ACC112 (cell line): ENCODE measurements at regions not wholly inside any gene's neighbourhood (a gene's known extent, or its start where the extent isn't known, plus 50 kb on each side); places are given as distances from the start of the nearest gene placed in this dataset.

ENCODE experiments used
- H2AFZ ChIP-seq: fragments of 200-600 bp; sonication (generic); one replicate; pipeline ENCODE4 v1.6.0; 2017; ENCODE audit warnings: antibody characterized with exemption, low read length; ENCODE audit not compliant: unreplicated experiment
- H3K27ac ChIP-seq: fragments of 200-600 bp; sonication (generic); 2 replicates; pipeline ENCODE4 v1.5.1; 2014; ENCODE audit warnings: low read depth, mild to moderate bottlenecking, antibody characterized with exemption, low read length, moderate library complexity
- H3K27me3 ChIP-seq: fragments of 200-600 bp; sonication (generic); 2 replicates; pipeline ENCODE4 v1.6.1; 2014; ENCODE audit warnings: mild to moderate bottlenecking, antibody characterized with exemption, low read length, moderate library complexity, mixed read lengths; ENCODE audit not compliant: insufficient read depth
- H3K36me3 ChIP-seq: fragments of 200-600 bp; sonication (generic); 2 replicates; pipeline ENCODE4 v1.6.1; 2016; ENCODE audit warnings: mild to moderate bottlenecking, antibody characterized with exemption, low read length, moderate library complexity, mixed read lengths; ENCODE audit not compliant: insufficient read depth
- H3K4me1 ChIP-seq: fragments of 200-600 bp; sonication (generic); one replicate; pipeline ENCODE4 v1.6.1; 2016; ENCODE audit warnings: low read length, mixed read lengths; ENCODE audit not compliant: insufficient read depth, unreplicated experiment, control insufficient read depth
- H3K4me3 ChIP-seq: fragments of 200-600 bp; sonication (generic); 2 replicates; pipeline ENCODE4 v1.5.1; 2014; ENCODE audit warnings: mild to moderate bottlenecking, low read depth, low read length
- H3K79me2 ChIP-seq: fragments of 200-600 bp; sonication (generic); one replicate; pipeline ENCODE4 v1.6.0; 2016; ENCODE audit warnings: low read length; ENCODE audit not compliant: control insufficient read depth, unreplicated experiment, insufficient read depth

GRCh38 chr4:83864097-83864817, 328.3 kb downstream of the GPAT3 start:
- Histone ChIP-seq H3K36me3 (no peaks in the 10 kb centered on the region), H3K27me3 (no peaks in the 10 kb centered on the region), H2AFZ (no peak overlapping the region), H3K4me1 (peaks cover 5% of the 10 kb centered on the region), H3K4me3 (no peak overlapping the region), H3K79me2 (no peaks in the 10 kb centered on the region), H3K27ac (no peak overlapping the region)

DNA sequence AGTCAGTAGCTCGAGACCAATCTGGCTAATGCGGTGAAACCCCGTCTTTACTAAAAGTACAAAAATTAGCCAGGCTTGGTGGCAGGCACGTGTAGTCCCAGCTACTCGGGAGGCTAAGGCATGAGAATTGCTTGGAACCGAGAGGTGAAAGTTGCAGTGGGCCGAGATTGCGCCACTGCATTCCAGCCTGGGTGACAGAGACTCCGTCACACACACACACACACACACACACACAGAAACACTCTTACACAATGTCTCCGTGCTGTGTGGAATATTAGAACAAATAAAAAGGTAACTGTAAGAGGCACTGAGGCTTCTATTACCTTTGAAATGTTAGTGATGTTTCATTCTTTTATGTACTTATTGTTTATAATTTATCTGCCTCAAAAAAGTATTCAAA, 326.6 kb downstream of the GPAT3 start:
- H3K4me1 ChIP-seq = peaks cover 16% of the 10 kb centered on the region
- H3K36me3 ChIP-seq = no peaks in the 10 kb centered on the region
- no peaks in the 10 kb centered on the region for H3K27me3 ChIP-seq
- H3K4me3 ChIP-seq = no peak overlapping the region
- no peaks in the 10 kb centered on the region for H3K79me2 ChIP-seq
- H2AFZ ChIP-seq = no peak overlapping the region
- no peak overlapping the region for H3K27ac ChIP-seq

DNA sequence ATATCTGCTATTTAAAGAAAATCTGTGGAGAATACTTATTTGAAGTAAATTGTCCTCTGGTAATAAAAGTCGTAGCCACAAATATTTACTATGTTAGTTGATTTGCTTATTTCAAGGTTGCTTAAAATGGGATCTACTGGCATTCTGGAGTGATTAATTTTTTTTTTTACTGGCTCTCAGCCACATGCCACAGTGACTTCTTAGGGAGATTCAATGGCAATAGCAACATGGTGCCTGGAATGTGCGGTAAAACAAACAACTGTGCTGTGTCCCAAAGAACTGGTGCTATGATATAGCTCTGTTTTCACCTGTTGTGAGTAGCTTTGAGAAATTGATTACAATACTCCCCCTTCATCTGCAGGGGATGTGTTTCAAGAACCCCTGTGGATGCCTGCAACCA, 324.3 kb downstream of the GPAT3 start:
- peaks cover 22% of the 10 kb centered on the region for H3K4me1 ChIP-seq
- H3K79me2 ChIP-seq = no peaks in the 10 kb centered on the region
- no peaks in the 10 kb centered on the region for H3K27me3 ChIP-seq
- H3K27ac ChIP-seq = no peak overlapping the region
- no peaks in the 10 kb centered on the region for H3K36me3 ChIP-seq
- no peak overlapping the region for H2AFZ ChIP-seq
- H3K4me3 ChIP-seq = no peak overlapping the region

DNA sequence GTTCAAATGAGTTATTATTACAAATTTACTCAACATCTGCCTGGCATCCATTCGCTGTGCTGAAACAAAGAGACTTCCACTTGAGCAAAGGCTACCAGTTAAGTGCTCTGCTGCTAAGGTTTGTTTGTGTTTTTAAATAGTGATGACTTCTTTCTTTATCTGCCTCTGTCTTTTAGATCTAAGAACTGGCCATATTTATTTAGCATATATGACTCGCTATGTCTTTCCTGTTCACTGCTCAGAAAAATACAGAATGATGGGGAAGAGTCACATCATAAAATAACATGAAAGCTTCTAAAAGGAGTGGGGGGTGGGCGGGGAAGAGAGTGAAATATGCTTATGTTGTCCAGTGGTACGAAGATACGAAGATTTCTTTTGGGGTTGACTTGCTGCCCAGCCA, 322.2 kb downstream of the GPAT3 start:
- H3K27me3 ChIP-seq = no peaks in the 10 kb centered on the region
- no peaks in the 10 kb centered on the region for H3K36me3 ChIP-seq
- no peak overlapping the region for H3K27ac ChIP-seq
- peaks cover 37% of the 10 kb centered on the region for H3K4me1 ChIP-seq
- no peak overlapping the region for H3K4me3 ChIP-seq
- no peaks in the 10 kb centered on the region for H3K79me2 ChIP-seq
- H2AFZ ChIP-seq = peak overlapping the region; percentile 16

DNA sequence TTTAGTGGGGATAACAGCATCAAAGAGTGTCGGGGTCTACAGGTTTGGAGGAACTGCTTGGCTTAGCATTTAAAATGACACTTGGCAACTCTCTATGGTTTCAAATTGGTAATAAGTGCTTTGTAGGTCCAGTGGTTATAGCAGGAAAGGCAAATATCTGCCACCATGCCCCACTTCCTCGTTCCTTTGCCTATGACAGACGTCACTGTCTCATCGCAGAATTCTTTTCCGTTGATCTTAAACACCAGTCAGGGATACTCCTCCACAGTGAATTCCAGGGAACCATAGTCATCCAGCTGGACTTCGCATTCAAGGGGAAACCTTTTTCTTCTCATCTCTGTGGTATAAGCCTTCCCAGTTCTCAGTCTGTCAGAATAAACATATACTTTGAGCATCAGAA, 319.1 kb downstream of the GPAT3 start:
- Histone ChIP-seq H3K36me3 (no peaks in the 10 kb centered on the region), H2AFZ (peak overlapping the region; percentile 92), H3K27me3 (no peaks in the 10 kb centered on the region), H3K79me2 (no peaks in the 10 kb centered on the region), H3K27ac (peak overlapping the region; percentile 84), H3K4me3 (peak overlapping the region; percentile 13; the same call in 1 of the 2 replicates), H3K4me1 (peaks cover 64% of the 10 kb centered on the region)

GRCh38 chr4:83852085-83852451, 316.2 kb downstream of the GPAT3 start:
- Histone ChIP-seq H3K27ac (peak overlapping the region; percentile 75), H3K79me2 (no peaks in the 10 kb centered on the region), H3K4me3 (peak overlapping the region; percentile 53; the same call in 1 of the 2 replicates), H3K4me1 (peaks cover 51% of the 10 kb centered on the region), H2AFZ (peak overlapping the region; percentile 73), H3K36me3 (no peaks in the 10 kb centered on the region), H3K27me3 (no peaks in the 10 kb centered on the region)

DNA sequence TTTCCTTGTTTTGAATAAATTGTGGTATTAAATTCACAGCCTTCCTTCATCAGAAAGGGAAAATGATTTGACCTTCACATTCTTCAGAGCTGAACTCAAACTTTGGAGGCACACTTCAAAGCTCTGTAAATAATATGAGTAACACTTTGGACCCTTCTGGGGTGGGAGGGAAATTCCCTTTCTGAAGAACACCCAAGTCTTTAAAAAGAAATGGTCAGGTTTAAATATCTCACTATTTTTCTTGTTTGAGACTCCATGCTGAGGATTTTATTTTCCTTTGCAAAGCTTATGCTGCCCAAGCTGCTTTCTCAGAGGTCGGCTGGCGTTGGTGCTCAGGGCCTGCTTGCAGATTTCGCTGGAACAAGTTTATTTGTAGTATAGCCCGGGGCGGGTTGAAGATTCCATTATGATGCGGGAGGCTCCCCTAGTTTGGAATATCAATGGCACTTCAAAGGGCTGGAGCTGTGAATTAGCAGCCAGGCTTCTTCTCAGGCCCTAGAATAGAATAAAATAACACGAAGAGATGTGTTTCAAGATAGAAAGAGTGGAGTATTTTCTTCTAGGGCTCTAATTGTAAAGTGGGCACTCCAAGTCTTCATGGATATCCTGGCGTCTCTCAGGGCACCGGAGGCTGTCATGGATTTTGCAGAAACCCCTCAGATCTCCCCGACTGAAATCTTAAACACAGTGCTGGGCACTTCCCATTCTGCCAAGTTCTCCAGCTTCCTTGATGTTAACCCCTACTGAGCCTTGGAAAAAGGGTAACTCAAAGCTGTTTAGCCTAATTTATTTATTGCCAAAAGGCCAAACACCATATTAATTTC, 315.6 kb downstream of the GPAT3 start:
- no peaks in the 10 kb centered on the region for H3K36me3 ChIP-seq
- no peaks in the 10 kb centered on the region for H3K27me3 ChIP-seq
- H2AFZ ChIP-seq = peak overlapping the region; percentile 73
- H3K4me3 ChIP-seq = peak overlapping the region; percentile 53; the same call in 1 of the 2 replicates
- peaks cover 51% of the 10 kb centered on the region for H3K4me1 ChIP-seq
- H3K27ac ChIP-seq = peak overlapping the region; percentile 75
- H3K79me2 ChIP-seq = no peaks in the 10 kb centered on the region

- peaks cover 44% of the 10 kb centered on the region for H3K4me1 ChIP-seq
- no peak overlapping the region for H3K4me3 ChIP-seq
- H2AFZ ChIP-seq = no peak overlapping the region
- no peaks in the 10 kb centered on the region for H3K79me2 ChIP-seq
- H3K36me3 ChIP-seq = no peaks in the 10 kb centered on the region
- peaks cover 5% of the 10 kb centered on the region for H3K27me3 ChIP-seq
- H3K27ac ChIP-seq = peak overlapping the region; percentile 75; the same call in 1 of the 2 replicates
Observed at GRCh38 chr4:83850435-83850834, 314.5 kb downstream of the GPAT3 start.

DNA sequence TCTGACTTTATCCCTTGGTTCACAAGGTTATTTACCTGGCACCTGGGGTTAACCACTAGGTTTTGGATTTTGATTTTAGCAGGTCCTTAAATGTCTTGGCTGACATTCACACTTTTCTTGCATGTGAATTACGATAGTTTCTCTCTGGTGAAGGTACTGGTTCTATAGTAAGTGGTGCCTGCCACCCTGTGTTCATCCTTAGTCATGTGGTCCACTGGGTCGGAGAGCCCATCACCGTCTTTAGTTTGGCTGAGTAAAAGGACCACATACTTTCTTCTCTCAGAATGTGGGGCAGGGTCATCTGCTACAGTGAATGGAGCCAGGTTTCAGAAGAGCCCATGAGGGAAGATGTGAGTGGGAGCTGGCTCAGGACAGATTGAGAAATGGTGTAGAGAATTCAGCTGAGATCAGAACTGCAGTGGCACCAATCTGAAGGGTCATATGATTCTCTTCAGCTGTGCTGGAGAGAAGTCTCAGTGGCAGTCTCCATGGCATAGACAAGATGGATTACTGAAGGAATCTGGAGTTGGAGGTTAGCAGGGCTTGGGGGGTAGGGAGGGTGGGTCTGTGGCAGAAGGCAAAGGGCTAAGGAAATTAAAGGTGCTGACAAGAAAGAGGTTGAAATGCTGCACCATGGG, 310.4 kb downstream of the GPAT3 start:
- Histone ChIP-seq H2AFZ (no peak overlapping the region), H3K27me3 (peaks cover 5% of the 10 kb centered on the region), H3K4me3 (no peak overlapping the region), H3K4me1 (peaks cover 10% of the 10 kb centered on the region), H3K27ac (no peak overlapping the region), H3K36me3 (no peaks in the 10 kb centered on the region), H3K79me2 (no peaks in the 10 kb centered on the region)

GRCh38 chr4:83839615-83840014, 303.7 kb downstream of the GPAT3 start:
- Histone ChIP-seq H3K27ac (no peak overlapping the region), H3K27me3 (no peaks in the 10 kb centered on the region; the same call in 1 of the 2 replicates), H3K4me1 (no peaks in the 10 kb centered on the region), H3K4me3 (no peak overlapping the region), H3K36me3 (no peaks in the 10 kb centered on the region), H3K79me2 (no peaks in the 10 kb centered on the region), H2AFZ (no peak overlapping the region)
